Stimulated activated CD8-positive, alpha-beta memory T cell treated with anti-CD3 and anti-CD28 coated beads, Interleukin-7, amount 100 ng/mL, for 24 hours (primary cell): ENCODE measurements at regions not wholly inside any gene's neighbourhood (a gene's known extent, or its start where the extent isn't known, plus 50 kb on each side); places are given as distances from the start of the nearest gene placed in this dataset.
"Not testable (repeated sequence)": the region's sequence is repeated elsewhere in the genome, so short reads cannot be mapped to it uniquely, and the experiment has no call there.

Experiments used
- DNase-seq: peaks from one replicate; pipeline ENCODE4 v3.0.0-alpha.2; 2020; ENCODE audit warnings: low read depth

- not testable (repeated sequence) for DNase-seq
Measured at GRCh38 chr4:74505355-74505978, 60.5 kb downstream of the AREG start.

GRCh38 chr4:74509363-74509762 is 64.4 kb downstream of the AREG start:
- DNase-seq: not testable (repeated sequence)

- no peak for DNase-seq
Measured at GRCh38 chr4:74516303-74516702, 71.4 kb downstream of the AREG start.

- no peak for DNase-seq
Measured at GRCh38 chr4:74517996-74518395, 73.1 kb downstream of the AREG start.

GRCh38 chr4:74522251-74522991 is 77.5 kb downstream of the AREG start:
- no peak for DNase-seq

GRCh38 chr4:74523096-74523495 is 78.2 kb downstream of the AREG start:
- no peak for DNase-seq

- no peak for DNase-seq
Measured at GRCh38 chr4:74524985-74525384, 80.0 kb downstream of the AREG start.

- no peak for DNase-seq
Measured at GRCh38 chr4:74527049-74527448, 82.1 kb downstream of the AREG start.

- no peak for DNase-seq
Measured at GRCh38 chr4:74528178-74528577, 83.2 kb downstream of the AREG start.

GRCh38 chr4:74529284-74530041 is 84.5 kb downstream of the AREG start:
- DNase-seq: no peak

GRCh38 chr4:74531963-74532794 is 87.2 kb downstream of the AREG start:
- no peak for DNase-seq

- no peak for DNase-seq
Measured at GRCh38 chr4:74534121-74534520, 89.2 kb downstream of the AREG start.

- no peak for DNase-seq
Measured at GRCh38 chr4:74534936-74535335, 90.0 kb downstream of the AREG start.

GRCh38 chr4:74535512-74535911 is 90.6 kb downstream of the AREG start:
- DNase-seq: no peak

- no peak for DNase-seq
Measured at GRCh38 chr4:74536557-74536956, 91.6 kb downstream of the AREG start.

GRCh38 chr4:74537459-74537858 is 92.5 kb downstream of the AREG start:
- no peak for DNase-seq

- no peak for DNase-seq
Measured at GRCh38 chr4:74539044-74539790, 94.3 kb downstream of the AREG start.

- DNase-seq: no peak
Measured at GRCh38 chr4:74540193-74540592, 95.3 kb downstream of the AREG start.

- DNase-seq: no peak
Measured at GRCh38 chr4:74541667-74542066, 96.7 kb downstream of the AREG start.

- DNase-seq: no peak
Measured at GRCh38 chr4:74543231-74543781, 98.4 kb downstream of the AREG start.

GRCh38 chr4:74543983-74544382 is 99.0 kb downstream of the AREG start:
- DNase-seq: no peak
